NCI-H1694 (cell line): ENCODE measurements at regions not wholly inside any gene's neighbourhood (a gene's known extent, or its start where the extent isn't known, plus 50 kb on each side); places are given as distances from the start of the nearest gene placed in this dataset.
"Not testable (repeated sequence)": the region's sequence is repeated elsewhere in the genome, so short reads cannot be mapped to it uniquely, and the experiment has no call there.

Experiments
- DNase-seq: peaks from one replicate; lab custom pipeline; 2025; lab: John Stamatoyannopoulos, UW

- DNase-seq, result no peak
Observed at GRCh38 chr15:96818861-96819260, 488.4 kb downstream of the NR2F2 start.

DNA sequence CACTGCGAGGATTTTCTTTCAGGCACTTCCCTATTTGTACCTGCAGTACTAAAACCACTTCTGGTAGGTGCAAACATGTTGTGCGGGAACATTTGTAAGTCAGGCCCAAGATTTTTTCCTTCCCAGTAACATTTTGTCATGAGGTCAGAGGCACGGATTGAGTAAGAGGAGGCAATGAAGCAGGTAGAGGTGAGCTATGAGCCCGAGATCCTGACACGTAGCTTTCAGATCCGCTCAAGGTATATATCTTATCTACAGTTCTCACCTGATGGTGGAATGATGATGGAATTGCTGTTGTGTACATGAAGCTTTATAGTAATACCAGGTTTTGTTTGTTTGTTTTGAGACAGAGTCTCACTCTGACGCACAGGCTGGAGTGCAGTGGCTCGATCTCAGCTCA is 497.5 kb downstream of the NR2F2 start:
- no peak for DNase-seq

DNA sequence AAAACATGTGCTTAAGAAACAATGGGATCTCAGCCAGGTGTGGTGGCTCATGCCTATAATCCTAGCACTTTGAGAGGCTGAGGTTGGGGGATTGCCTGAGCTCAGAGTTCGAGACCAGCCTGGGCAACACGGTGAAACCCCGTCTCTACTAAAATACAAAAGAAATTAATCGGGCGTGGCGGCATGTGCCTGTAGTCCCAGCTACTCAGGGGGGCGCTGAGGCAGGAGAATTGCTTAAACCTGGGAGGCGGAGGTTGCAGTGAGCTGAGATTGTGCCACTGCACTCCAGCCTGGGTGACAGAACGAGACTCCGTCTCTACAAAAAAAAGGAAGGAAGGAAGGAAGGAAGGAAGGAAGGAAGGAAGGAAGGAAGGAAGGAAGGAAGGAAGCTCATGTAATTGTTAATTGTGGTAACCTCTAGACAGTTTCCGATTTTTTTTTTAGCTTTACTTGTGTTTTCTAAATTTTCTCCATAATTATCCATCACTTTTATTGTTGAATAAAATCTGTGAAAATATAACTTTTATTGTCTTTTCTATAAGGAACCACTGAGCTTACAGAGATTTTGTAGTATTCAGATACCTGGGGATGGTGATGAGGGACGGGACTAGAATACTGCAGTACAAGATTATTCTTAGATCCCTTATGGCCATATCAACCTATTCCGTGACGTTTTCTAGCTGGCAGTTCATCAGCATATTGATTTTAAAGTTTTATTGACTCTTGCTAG is 506.9 kb downstream of the NR2F2 start:
- DNase-seq, result no peak

DNA sequence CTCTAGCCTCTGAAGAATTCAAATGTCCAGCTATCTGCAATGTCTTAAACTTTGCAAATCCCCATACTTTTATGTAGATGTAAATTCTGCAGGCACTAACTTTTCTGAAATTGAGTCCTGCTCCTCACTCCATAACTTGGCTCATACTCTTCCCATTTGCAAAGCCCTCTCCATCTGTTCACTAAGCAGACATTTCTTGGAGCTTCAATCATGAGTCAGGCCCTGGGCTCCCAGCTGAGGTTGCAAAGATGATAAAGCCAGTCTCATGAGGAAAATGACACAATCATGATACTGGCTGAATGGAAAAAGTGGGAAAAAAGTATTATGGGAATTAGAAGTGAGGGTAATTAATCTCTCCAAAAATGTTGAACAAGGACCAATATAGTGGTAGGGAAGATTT is 507.6 kb downstream of the NR2F2 start:
- no peak for DNase-seq

DNA sequence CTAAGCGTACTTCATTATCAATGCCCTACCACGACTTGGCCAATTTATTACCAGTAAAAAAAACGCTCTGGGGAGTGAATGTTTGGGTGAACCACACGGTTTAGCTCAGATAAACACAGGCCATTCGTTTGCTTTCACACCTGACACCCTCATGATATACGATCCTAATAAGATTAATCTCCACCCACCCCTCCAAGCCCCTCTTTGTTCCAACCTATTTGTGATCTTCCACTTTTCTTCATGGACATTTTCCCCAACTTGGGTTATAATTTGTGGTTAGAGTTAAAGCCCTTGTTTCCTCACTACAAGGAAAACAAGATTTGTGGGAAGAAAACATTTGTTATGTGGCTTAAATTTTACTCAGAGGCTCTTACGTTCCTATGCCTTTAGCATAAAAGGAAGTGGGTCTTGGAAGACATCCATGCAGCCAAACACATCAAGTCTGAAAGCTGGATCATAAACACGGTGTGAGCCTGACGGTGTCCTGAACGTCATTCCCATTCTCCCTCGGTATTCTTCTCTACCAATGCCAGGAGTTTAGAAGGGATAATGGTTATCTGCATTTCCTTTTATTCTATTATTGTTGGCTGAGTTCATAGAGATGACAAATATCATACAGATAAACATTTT is 518.9 kb downstream of the NR2F2 start:
- DNase-seq, result no peak

- DNase-seq, result no peak
Observed at GRCh38 chr15:96851613-96852012, 521.1 kb downstream of the NR2F2 start.

DNA sequence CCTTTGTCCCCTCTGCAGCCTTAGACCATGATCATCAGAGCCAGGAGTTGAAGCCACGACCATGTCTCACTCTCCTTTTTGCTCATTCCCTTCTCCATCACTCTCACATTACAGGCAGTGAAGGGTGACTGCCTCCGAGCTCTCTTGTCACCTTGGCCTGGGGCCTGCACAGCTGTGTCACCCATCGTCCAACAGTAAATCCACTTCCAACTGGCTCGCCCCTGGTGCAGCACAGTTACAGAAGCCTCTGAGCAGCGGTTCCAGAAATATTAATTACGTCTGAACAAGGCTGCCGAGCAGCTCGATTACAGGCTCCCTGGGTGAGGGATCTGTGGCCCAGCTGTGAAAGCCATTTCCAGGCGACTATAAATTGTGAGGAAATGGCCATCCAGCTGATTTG is 528.2 kb downstream of the NR2F2 start:
- DNase-seq, result no peak

- no peak for DNase-seq
Observed at GRCh38 chr15:96860741-96861140, 530.2 kb downstream of the NR2F2 start.

DNA sequence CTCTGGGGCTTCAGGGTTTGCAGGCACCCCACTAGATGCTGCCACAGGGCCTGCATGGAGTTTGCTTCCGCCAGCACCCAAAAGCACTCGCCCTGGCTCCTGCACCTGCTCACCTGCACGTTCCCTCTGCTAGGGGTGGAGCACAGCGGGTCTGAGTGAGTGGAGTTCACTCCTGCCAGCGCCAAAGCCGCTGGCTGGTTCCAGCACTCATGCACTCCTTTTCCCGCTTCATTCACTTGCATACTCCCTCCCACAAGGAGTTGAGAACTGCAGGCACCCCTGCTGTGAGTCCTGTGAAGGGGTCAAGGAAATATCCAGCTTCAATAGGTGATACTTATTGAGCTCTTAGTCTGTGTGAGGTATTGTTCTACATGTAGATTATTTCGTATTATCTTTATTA is 537.5 kb downstream of the NR2F2 start:
- DNase-seq, result no peak

DNA sequence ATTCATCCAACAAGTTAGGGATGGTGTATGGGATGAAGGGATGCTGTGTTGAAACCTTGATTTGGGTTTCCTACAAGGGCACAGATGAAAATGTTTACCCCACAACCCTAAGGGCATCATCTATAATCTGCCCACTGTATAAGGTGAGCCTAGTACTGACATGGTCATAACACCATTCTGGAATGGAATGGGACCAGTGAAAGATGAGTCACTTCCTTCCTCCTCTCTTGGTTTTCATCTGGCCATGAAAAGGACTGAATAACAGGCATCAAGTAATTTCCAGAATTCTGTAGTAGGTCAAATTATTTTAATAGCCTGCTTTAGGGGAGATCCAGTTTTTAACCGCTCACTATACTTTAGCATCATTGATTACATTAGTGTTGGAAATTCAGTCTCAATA is 538.6 kb downstream of the NR2F2 start:
- DNase-seq, result no peak

GRCh38 chr15:96869790-96870189 is 539.3 kb downstream of the NR2F2 start:
- DNase-seq, result no peak

DNA sequence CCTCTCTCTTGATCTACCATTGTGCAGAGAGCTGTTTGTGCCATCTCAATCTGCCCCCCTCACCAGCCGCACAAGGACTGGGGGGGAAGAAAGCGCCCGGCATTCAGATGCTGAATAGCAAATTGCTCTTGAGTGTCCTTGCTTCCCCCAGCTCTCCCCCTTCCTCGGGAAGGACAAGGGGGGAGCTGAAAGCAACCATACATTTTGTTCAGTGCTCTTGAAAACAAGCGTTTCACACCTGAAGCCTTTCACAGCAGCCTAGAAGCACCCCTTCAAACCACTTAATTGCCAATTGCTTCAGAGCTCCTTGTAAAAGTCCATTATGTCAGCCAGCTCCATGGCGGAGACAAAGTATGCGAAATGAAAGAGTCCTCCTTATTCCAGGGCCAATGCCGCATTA is 540.1 kb downstream of the NR2F2 start:
- DNase-seq, result no peak

DNA sequence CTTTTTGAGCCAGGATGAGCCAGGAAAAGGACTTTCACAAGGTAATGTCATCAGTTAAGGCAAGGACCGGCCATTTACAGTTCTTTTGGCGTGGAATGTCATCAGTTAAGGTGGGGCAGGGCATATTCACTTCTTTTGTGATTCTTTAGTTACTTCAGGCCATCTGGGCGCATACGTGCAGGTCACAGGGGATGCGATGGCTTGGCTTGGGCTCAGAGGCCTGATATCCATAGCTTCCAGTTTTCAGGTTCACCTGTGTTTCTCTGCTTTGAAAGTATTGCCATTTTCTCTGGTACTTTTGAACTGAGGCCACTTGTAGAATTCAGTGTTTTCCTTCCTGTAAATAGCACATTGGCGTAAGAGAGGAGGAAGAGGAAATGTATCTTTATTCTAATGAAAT is 546.9 kb downstream of the NR2F2 start:
- not testable (repeated sequence) for DNase-seq

DNA sequence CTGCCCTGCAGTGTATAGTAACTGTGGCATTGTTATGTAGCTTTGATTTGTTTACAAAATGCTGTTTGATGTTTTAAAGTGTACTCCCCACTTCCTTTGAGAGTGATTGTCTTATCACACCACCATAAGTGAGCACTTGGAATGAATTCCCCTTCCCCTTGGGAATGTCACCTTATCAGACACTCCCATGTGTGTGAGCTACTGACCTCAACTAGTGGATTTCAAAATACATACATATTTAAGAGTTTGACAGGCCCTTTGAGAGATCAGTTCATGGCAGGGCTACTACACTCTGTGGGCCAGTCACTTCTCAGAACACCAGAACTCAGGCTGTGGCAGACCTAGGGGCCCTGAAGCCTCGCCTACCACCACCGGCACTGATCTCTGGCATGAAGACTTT is 547.6 kb downstream of the NR2F2 start:
- DNase-seq, result no peak

- no peak for DNase-seq
Observed at GRCh38 chr15:96882121-96882772, 551.7 kb downstream of the NR2F2 start.

DNA sequence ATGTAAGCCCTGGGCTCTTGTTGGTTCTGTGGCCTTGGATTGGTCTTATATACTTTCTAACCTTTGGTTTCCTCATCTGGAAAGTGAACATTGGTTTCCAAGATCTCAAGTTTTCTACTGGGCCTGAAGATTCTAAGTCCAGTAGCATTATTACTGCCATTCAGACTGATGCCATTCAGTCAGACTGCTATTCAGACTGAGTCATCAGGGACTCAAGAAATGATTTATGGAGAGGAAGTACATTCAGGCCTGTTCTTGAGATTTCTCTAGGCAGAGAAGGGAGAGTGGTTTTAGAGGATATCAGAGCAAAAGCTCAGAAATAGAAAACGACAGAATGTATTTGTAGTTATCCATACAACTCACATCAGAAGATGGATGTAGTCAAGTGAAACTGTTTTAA is 557.2 kb downstream of the NR2F2 start:
- no peak for DNase-seq

GRCh38 chr15:96888764-96889163 is 558.3 kb downstream of the NR2F2 start:
- DNase-seq, result no peak

DNA sequence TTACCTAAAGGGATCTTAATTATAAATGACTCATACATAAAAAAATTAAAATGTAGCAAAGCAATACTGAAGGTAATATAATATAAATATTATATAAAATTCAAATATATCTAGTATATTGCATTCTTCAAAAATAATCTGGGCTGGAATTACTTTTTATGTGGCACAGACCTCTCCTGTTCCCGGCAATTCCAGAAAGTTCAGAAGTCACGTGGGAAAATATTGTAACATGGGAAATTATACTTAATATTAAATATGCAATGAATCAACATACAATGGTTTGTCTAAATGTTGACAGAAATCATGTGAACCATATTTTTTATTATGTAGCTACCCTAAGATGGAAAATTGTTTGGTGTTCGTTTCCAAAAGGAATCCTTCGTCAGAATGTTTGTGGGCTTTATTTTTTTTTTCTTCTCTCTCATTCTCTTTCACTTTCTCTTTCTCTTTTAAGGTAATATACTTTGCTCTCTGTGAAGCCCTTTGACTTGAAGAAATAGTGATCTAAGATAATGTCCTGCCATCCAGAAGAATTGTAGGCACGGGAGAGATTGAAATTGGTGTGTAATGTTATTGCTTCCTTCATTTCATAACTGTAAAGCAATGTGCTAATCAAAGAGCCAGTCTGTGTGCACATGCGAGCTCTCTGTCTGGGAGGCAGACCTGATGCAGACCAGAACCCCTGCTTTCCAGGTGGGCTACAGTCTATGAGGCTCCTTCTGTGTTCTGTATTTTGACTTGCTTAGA is 559.4 kb downstream of the NR2F2 start:
- no peak for DNase-seq

GRCh38 chr15:96891046-96891445 is 560.5 kb downstream of the NR2F2 start:
- DNase-seq, result no peak

GRCh38 chr15:96893159-96893906 is 562.8 kb downstream of the NR2F2 start:
- no peak for DNase-seq

GRCh38 chr15:96894659-96895058 is 564.2 kb downstream of the NR2F2 start:
- no peak for DNase-seq

GRCh38 chr15:96896766-96897165 is 566.3 kb downstream of the NR2F2 start:
- no peak for DNase-seq
